CD4-positive, alpha-beta T cell (primary cell): ENCODE measurements at regions not wholly inside any gene's neighbourhood (a gene's known extent, or its start where the extent isn't known, plus 50 kb on each side); places are given as distances from the start of the nearest gene placed in this dataset.

Source experiments
- ATAC-seq: fragments of 200-7000 bp; cut with Tn5 transposase; one replicate; pipeline ENCODE4 v1.10.0; 2022; ENCODE audit warnings: mild to moderate bottlenecking; ENCODE audit not compliant: poor library complexity
- CTCF ChIA-PET: fragments of 350-600 bp; sonication (Branson Sonifier 250); formaldehyde crosslinking; loops from one replicate; lab custom pipeline; 2021; ENCODE audit warnings: antibody characterized with exemption, inconsistent platforms; lab: Charles Lee
- POLR2A ChIA-PET: fragments of 350-600 bp; sonication (Branson Sonifier 250); formaldehyde crosslinking; loops from one replicate; lab custom pipeline; 2021; ENCODE audit warnings: antibody characterized with exemption, inconsistent platforms; lab: Charles Lee
- DNase-seq, 14 experiments: peaks; one replicate each; pipeline ENCODE4 v3.0.0-alpha.2; 2013 to 2020; ENCODE audit warnings: mixed read lengths in 2 of 14
- H3K27ac ChIP-seq, 2 donors: one replicate each; pipeline versions ENCODE4 v1.5.1 to v1.7.0; 2013; ENCODE audit warnings: low read length in 2 of 2, low read depth in 1 of 2, mild to moderate bottlenecking in 1 of 2
- H3K27me3 ChIP-seq, 2 experiments: 1 replicate in 1 of 2; 2 replicates in 1 of 2; pipeline versions ENCODE4 v1.6.1 to v1.7.0; 2013; ENCODE audit warnings: low read length in 2 of 2, control low read depth in 1 of 2, mild to moderate bottlenecking in 1 of 2, moderate library complexity in 1 of 2; ENCODE audit not compliant: insufficient read depth in 2 of 2, control insufficient read depth in 1 of 2
- H3K36me3 ChIP-seq: one replicate; pipeline ENCODE4 v1.6.1; 2013; ENCODE audit warnings: low read length, control low read depth; ENCODE audit not compliant: insufficient read depth
- H3K4me1 ChIP-seq: one replicate; pipeline ENCODE4 v1.6.1; 2013; ENCODE audit warnings: low read length, control low read depth; ENCODE audit not compliant: insufficient read depth
- H3K4me3 ChIP-seq: one replicate; pipeline ENCODE4 v1.5.1; 2013; ENCODE audit warnings: mild to moderate bottlenecking, low read length, moderate library complexity
- H3K9me3 ChIP-seq, 2 experiments: 1 replicate in 1 of 2; 2 replicates in 1 of 2; pipeline versions ENCODE4 v1.6.1 to v1.7.0; 2013; ENCODE audit warnings: low read length in 2 of 2, mild to moderate bottlenecking in 2 of 2, control low read depth in 1 of 2, moderate library complexity in 1 of 2; ENCODE audit not compliant: control insufficient read depth in 1 of 2, insufficient read depth in 1 of 2
- H3K27ac Mint-ChIP-seq: one replicate; pipeline ENCODE4 v1.8.0; 2020; ENCODE audit warnings: mixed read lengths
- H3K27me3 Mint-ChIP-seq: one replicate; pipeline ENCODE4 v1.8.0; 2021; ENCODE audit warnings: mixed read lengths
- H3K36me3 Mint-ChIP-seq: one replicate; pipeline ENCODE4 v1.8.0; 2021; ENCODE audit warnings: low read depth, mixed read lengths
- H3K4me1 Mint-ChIP-seq: one replicate; pipeline ENCODE4 v1.8.0; 2021; ENCODE audit warnings: low read depth, mixed read lengths
- H3K4me3 Mint-ChIP-seq: one replicate; pipeline ENCODE4 v1.8.0; 2020; ENCODE audit warnings: mild to moderate bottlenecking, mixed read lengths
- H3K9me3 Mint-ChIP-seq: one replicate; pipeline ENCODE4 v1.8.0; 2020; ENCODE audit warnings: mixed read lengths
- CTCF ChIP-seq: fragments of 200-600 bp; IDR thresholded peaks from one replicate; pipeline ENCODE4 v1.8.0; 2022; ENCODE audit warnings: antibody characterized with exemption, mild to moderate bottlenecking
- intact Hi-C, 2 experiments: fragments of 100-400 bp; cut with DNase I in 1 of 2; cut with micrococcal nuclease in 1 of 2; formaldehyde crosslinking; loops; one replicate each; pipeline versions ENCODE4 v1.15.1 to v1.9.0; 2023 to 2025; cut with DNase I, micrococcal nuclease

DNA sequence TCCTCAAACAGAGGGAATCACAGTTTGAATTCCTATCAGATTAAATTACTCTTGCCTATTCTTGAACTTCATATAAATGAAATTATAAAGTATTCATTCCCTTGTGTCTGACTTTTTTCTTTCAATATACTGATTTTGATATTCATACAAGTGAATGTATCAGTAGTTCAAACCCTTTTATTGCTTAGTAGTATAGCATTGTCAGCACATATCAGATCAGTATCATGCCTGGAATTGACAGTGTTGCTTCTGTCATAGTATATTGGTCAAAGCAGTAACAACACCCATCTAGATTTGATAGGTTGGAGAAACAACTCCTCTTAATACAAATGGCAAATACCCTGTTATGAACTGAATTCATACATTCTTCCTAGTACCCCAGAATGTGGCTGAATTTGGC is 89.1 kb upstream of the SLC35F1 start:
- no peak for TF ChIP-seq CTCF
- DNase-seq (no peak), ATAC-seq (no peak)
- Mint-ChIP-seq H3K27me3 (peaks cover 11% of the 10 kb centered on the region), H3K36me3 (no peaks in the 10 kb centered on the region), H3K4me3 (no peak overlapping the region), H3K27ac (no peak overlapping the region), H3K4me1 (no peaks in the 10 kb centered on the region), H3K9me3 (peaks cover 3% of the 10 kb centered on the region)
- H3K27ac ChIP-seq = no peak overlapping the region
- CTCF ChIA-PET = no interaction called here
- intact Hi-C loops = no loop called here
- no peaks in the 10 kb centered on the region for H3K9me3 ChIP-seq
- H3K27me3 ChIP-seq = no peaks in the 10 kb centered on the region
- POLR2A ChIA-PET = no interaction called here
- no peaks in the 10 kb centered on the region for H3K4me1 ChIP-seq
- H3K4me3 ChIP-seq = no peak overlapping the region
- no peaks in the 10 kb centered on the region for H3K36me3 ChIP-seq

DNA sequence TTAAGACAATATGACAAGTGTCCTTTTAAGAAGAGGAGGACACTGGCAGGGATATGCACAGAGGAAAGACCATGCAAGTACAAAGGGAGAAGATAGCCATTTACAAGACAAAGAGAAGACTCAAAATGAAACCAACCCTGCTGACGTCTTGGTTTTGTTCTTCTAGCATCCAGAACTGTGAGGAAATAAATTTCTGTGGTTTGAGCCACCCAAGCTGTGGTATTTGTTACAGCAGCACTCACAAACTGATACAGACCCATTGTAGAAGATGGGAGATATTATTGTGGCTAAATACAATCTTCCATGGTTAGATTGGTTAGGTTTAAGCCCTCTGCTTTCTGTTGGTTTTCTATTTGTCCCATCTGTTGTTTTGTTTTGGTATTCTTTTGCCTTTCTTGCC is 88.6 kb upstream of the SLC35F1 start:
- H3K4me1 ChIP-seq = no peaks in the 10 kb centered on the region
- POLR2A ChIA-PET = no interaction called here
- peaks cover 11% of the 10 kb centered on the region for H3K27me3 Mint-ChIP-seq

GRCh38 chr6:117829594-117830319 is 77.3 kb upstream of the SLC35F1 start:
- POLR2A ChIA-PET = no interaction called here
- no peaks in the 10 kb centered on the region for H3K4me1 ChIP-seq

More for the DNA sequence above, 88.6 kb upstream of the SLC35F1 start:
- intact Hi-C loops = no loop called here
- H3K9me3 ChIP-seq = no peaks in the 10 kb centered on the region
- no peak for TF ChIP-seq CTCF
- Mint-ChIP-seq H3K9me3 (peaks cover 3% of the 10 kb centered on the region), H3K27ac (no peak overlapping the region), H3K4me3 (no peak overlapping the region), H3K36me3 (no peaks in the 10 kb centered on the region), H3K4me1 (no peaks in the 10 kb centered on the region)
- DNase-seq (no peak), ATAC-seq (no peak)
- H3K27me3 ChIP-seq = no peaks in the 10 kb centered on the region
- no peak overlapping the region for H3K27ac ChIP-seq
- no peak overlapping the region for H3K4me3 ChIP-seq
- no peaks in the 10 kb centered on the region for H3K36me3 ChIP-seq
- CTCF ChIA-PET = no interaction called here

More at GRCh38 chr6:117829594-117830319, 77.3 kb upstream of the SLC35F1 start:
- intact Hi-C loops = no loop called here
- no peak overlapping the region for H3K4me3 Mint-ChIP-seq
- peaks cover 0 to 5% of the 10 kb centered on the region in 2 experiments for H3K27me3 ChIP-seq
- H3K27ac Mint-ChIP-seq = no peak overlapping the region
- CTCF ChIA-PET = no interaction called here
- H3K36me3 Mint-ChIP-seq = no peaks in the 10 kb centered on the region
- no peaks in the 10 kb centered on the region for H3K4me1 Mint-ChIP-seq
- ATAC-seq (no peak), DNase-seq (no peak)
- H3K27ac ChIP-seq = no peak overlapping the region
- no peaks in the 10 kb centered on the region for H3K36me3 ChIP-seq
- H3K4me3 ChIP-seq = no peak overlapping the region
- TF ChIP-seq CTCF = no peak
- H3K27me3 Mint-ChIP-seq = peaks cover 34% of the 10 kb centered on the region
- H3K9me3 Mint-ChIP-seq = peaks cover 11% of the 10 kb centered on the region
- peaks cover 3 to 8% of the 10 kb centered on the region in 2 experiments for H3K9me3 ChIP-seq
